GM18498 (cell line): ENCODE measurements at regions not wholly inside any gene's neighbourhood (a gene's known extent, or its start where the extent isn't known, plus 50 kb on each side); places are given as distances from the start of the nearest gene placed in this dataset.
"Not testable (repeated sequence)": the region's sequence is repeated elsewhere in the genome, so short reads cannot be mapped to it uniquely, and the experiment has no call there.

ENCODE experiments used
- ATAC-seq: cut with Tn5 transposase; IDR thresholded peaks from one replicate; pipeline ENCODE4 v1.9.1; 2021; ENCODE audit warnings: mild to moderate bottlenecking, moderate library complexity; ENCODE audit not compliant: unreplicated experiment

GRCh38 chr1:157460381-157460780 lies 91.9 kb downstream of the FCRL5 start:
- ATAC-seq, result no peak

- ATAC-seq, result no peak
Observed at GRCh38 chr1:157457279-157457678, 95.0 kb downstream of the FCRL5 start.

- no peak for ATAC-seq
Observed at GRCh38 chr1:157455318-157455717, 97.0 kb downstream of the FCRL5 start.

GRCh38 chr1:157450106-157450505 lies 102.2 kb downstream of the FCRL5 start:
- ATAC-seq, result no peak

GRCh38 chr1:157448636-157449035 lies 103.7 kb downstream of the FCRL5 start:
- no peak for ATAC-seq

- ATAC-seq, result not testable (repeated sequence)
Observed at GRCh38 chr1:157446356-157446755, 106.0 kb downstream of the FCRL5 start.

- not testable (repeated sequence) for ATAC-seq
Observed at GRCh38 chr1:157445616-157446140, 106.6 kb downstream of the FCRL5 start.

- ATAC-seq, result no peak
Observed at GRCh38 chr1:157442065-157442464, 110.2 kb downstream of the FCRL5 start.

GRCh38 chr1:157439302-157439954 lies 112.9 kb downstream of the FCRL5 start:
- ATAC-seq, result no peak

- no peak for ATAC-seq
Observed at GRCh38 chr1:157438613-157439012, 113.7 kb downstream of the FCRL5 start.

- no peak for ATAC-seq
Observed at GRCh38 chr1:157438146-157438545, 114.2 kb downstream of the FCRL5 start.

- no peak for ATAC-seq
Observed at GRCh38 chr1:157437296-157437695, 115.0 kb downstream of the FCRL5 start.

GRCh38 chr1:157431751-157432150 lies 120.6 kb downstream of the FCRL5 start:
- no peak for ATAC-seq

GRCh38 chr1:157429601-157430240 lies 122.6 kb downstream of the FCRL5 start:
- no peak for ATAC-seq

GRCh38 chr1:157423764-157424163 lies 128.6 kb downstream of the FCRL5 start:
- ATAC-seq, result not testable (repeated sequence)

GRCh38 chr1:157419845-157420542 lies 132.3 kb downstream of the FCRL5 start:
- ATAC-seq, result no peak

GRCh38 chr1:157418659-157419058 lies 133.7 kb downstream of the FCRL5 start:
- ATAC-seq, result no peak

GRCh38 chr1:157418231-157418630 lies 134.1 kb downstream of the FCRL5 start:
- ATAC-seq, result no peak

GRCh38 chr1:157415661-157416060 lies 136.7 kb downstream of the FCRL5 start:
- ATAC-seq, result no peak

- no peak for ATAC-seq
Observed at GRCh38 chr1:157412308-157412707, 140.0 kb downstream of the FCRL5 start.

GRCh38 chr1:157411769-157412168 lies 140.5 kb downstream of the FCRL5 start:
- no peak for ATAC-seq

- no peak for ATAC-seq
Observed at GRCh38 chr1:157411064-157411463, 141.3 kb downstream of the FCRL5 start.
